ENCODE measurements at regions not wholly inside any gene's neighbourhood (a gene's known extent, or its start where the extent isn't known, plus 50 kb on each side); places are given as distances from the start of the nearest gene placed in this dataset.
A peak's percentile ranks its signal among the peaks of the same experiment; 100 is the strongest.

DNA sequence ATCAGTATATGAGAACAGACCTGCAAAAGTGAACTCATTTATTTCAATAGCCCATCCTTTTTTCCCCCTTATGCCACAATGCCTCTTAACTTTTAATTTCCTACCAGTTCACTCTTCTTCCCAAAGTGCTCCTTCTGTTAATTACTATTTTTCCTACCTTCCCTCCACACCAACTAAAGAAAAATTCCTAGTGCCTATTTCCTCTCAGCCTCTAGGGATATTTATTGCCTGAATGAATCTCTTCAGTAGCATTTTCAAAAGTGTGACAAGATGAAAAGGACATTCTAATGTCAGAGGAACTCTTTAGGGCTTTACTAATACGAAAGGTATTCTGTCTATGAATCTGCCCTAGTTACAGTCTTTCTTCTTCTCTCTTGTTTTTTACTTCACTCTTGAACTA lies 181.1 kb upstream of the SPRY1 start:
- no peak overlapping the region for H3K4me2 ChIP-seq (ENCODE audit: low read length)
- H3K79me2 ChIP-seq (replicated peaks; ENCODE audit: insufficient read depth, low read length), result no peaks in the 10 kb centered on the region

DNA sequence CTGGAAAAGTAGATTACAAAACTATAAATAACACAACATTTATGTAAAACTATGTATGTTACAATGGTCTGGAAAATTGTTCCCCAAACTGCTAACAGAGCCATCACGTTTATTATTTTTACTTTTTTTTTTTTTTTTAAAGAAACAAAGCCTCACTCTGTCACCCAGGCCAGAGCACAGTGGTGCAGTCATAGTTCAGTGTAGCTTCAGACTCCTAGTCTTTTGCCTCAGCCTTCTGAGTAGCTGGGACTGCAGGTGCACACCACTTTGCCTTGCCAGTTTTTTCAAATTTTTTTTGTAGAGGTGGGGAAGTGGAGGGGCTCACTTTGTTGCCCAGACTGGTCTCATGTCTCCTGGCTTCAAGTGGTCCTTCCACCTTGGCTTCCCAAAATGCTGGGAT lies 180.1 kb upstream of the SPRY1 start:
- Histone ChIP-seq H3K79me2 (replicated peaks; ENCODE audit: insufficient read depth, low read length) (no peaks in the 10 kb centered on the region), H4K20me1 (ENCODE audit: insufficient read depth) (no peaks in the 10 kb centered on the region), H3K9ac (ENCODE audit: low read length) (no peak overlapping the region)

More for the DNA sequence above, 181.1 kb upstream of the SPRY1 start:
- Histone ChIP-seq H3K27me3 (ENCODE audit: insufficient read depth, low read depth, low read length) (no peaks in the 10 kb centered on the region), H3K27ac (ENCODE audit: low read length) (no peak overlapping the region), H3K36me3 (ENCODE audit: insufficient read depth, low read length) (no peaks in the 10 kb centered on the region), H4K20me1 (ENCODE audit: insufficient read depth) (no peaks in the 10 kb centered on the region), H3K9me2 (ENCODE audit: insufficient read depth, low read length) (no peaks in the 10 kb centered on the region), H3K9me3 (ENCODE audit: low read length) (no peaks in the 10 kb centered on the region), H3K4me3 (ENCODE audit: low read length) (no peak overlapping the region), H3K9ac (ENCODE audit: low read length) (no peak overlapping the region), H2AFZ (ENCODE audit: low read depth, low read length) (no peak overlapping the region), H3F3A (ENCODE audit: insufficient read depth, low read length, poor library complexity, severe bottlenecking) (no peaks in the 10 kb centered on the region)
- peak; percentile 63 for TF ChIP-seq REST (IDR thresholded peaks at IDR 0.05; ENCODE audit: borderline replicate concordance)
- TF ChIP-seq TAF1 (IDR thresholded peaks at IDR 0.05; ENCODE audit: low read depth), result no peak
- TF ChIP-seq EZH2 (IDR thresholded peaks at IDR 0.05; ENCODE audit: borderline replicate concordance, insufficient read depth, low read length, poor library complexity, severe bottlenecking), result no peak

More for the DNA sequence above, 180.1 kb upstream of the SPRY1 start:
- H3F3A ChIP-seq (ENCODE audit: insufficient read depth, low read length, poor library complexity, severe bottlenecking), result no peaks in the 10 kb centered on the region
- H3K4me3 ChIP-seq (ENCODE audit: low read length), result no peak overlapping the region
- no peak overlapping the region for H3K4me2 ChIP-seq (ENCODE audit: low read length)
- no peak overlapping the region for H3K27ac ChIP-seq (ENCODE audit: low read length)
- H3K36me3 ChIP-seq (ENCODE audit: insufficient read depth, low read length), result no peaks in the 10 kb centered on the region
- TF ChIP-seq EP300 (conservative IDR thresholded peaks at IDR 0.05; ENCODE audit: poor library complexity, severe bottlenecking), result no peak
- TF ChIP-seq RAD21 (conservative IDR thresholded peaks at IDR 0.05), result no peak
- no peak for TF ChIP-seq SMC3 (conservative IDR thresholded peaks at IDR 0.05; ENCODE audit: poor library complexity)
- TF ChIP-seq TAF1 (IDR thresholded peaks at IDR 0.05; ENCODE audit: low read depth), result no peak
- TF ChIP-seq, protein P1, sequence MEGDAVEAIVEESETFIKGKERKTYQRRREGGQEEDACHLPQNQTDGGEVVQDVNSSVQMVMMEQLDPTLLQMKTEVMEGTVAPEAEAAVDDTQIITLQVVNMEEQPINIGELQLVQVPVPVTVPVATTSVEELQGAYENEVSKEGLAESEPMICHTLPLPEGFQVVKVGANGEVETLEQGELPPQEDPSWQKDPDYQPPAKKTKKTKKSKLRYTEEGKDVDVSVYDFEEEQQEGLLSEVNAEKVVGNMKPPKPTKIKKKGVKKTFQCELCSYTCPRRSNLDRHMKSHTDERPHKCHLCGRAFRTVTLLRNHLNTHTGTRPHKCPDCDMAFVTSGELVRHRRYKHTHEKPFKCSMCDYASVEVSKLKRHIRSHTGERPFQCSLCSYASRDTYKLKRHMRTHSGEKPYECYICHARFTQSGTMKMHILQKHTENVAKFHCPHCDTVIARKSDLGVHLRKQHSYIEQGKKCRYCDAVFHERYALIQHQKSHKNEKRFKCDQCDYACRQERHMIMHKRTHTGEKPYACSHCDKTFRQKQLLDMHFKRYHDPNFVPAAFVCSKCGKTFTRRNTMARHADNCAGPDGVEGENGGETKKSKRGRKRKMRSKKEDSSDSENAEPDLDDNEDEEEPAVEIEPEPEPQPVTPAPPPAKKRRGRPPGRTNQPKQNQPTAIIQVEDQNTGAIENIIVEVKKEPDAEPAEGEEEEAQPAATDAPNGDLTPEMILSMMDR (IDR thresholded peaks at IDR 0.05; ENCODE audit: poor library complexity, severe bottlenecking), result no peak
- TF ChIP-seq EZH2 (IDR thresholded peaks at IDR 0.05; ENCODE audit: borderline replicate concordance, insufficient read depth, low read length, poor library complexity, severe bottlenecking), result no peak
- no peak for TF ChIP-seq POLR2AphosphoS5 (IDR thresholded peaks at IDR 0.05)
- TF ChIP-seq REST (IDR thresholded peaks at IDR 0.05; ENCODE audit: borderline replicate concordance), result no peak
- no peak for TF ChIP-seq MXI1 (conservative IDR thresholded peaks at IDR 0.05; ENCODE audit: poor library complexity, severe bottlenecking)
- H3K27me3 ChIP-seq (ENCODE audit: insufficient read depth, low read depth, low read length), result no peaks in the 10 kb centered on the region
- no peaks in the 10 kb centered on the region for H3K9me2 ChIP-seq (ENCODE audit: insufficient read depth, low read length)
- H2AFZ ChIP-seq (ENCODE audit: low read depth, low read length), result no peak overlapping the region
- H3K9me3 ChIP-seq (ENCODE audit: low read length), result no peaks in the 10 kb centered on the region
